ENCODE measurements at regions not wholly inside any gene's neighbourhood (a gene's known extent, or its start where the extent isn't known, plus 50 kb on each side); places are given as distances from the start of the nearest gene placed in this dataset.

DNA sequence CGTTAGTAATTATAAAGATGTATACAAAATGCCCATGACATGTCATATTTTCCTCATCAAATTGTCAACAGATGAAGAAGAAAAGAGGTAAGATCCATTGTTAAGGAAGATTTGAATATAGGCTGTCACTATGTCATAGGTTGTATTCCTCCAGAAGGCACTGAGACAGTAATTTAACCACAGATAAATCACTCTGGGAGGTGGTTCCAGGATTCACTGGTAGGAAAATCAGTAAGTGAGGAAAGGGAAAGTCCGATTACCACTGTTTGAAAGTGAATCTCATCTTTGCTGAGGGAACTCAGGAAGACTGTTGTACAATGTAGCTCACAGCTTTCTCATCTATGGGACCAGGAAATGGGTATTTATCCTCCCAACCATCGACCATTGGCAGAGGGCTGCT is 152.8 kb upstream of the TMEFF2 start:
- Histone ChIP-seq H3K27ac (no peak overlapping the region), H3K4me1 (replicated peaks in 1 of 2) (no peaks in the 10 kb centered on the region), H3K4me3 (no peak overlapping the region)
- 10 to 100% (median 90%) methylated on average over 1 to 3 of the region's 3 CpGs; no CpG with 5 or more reads in 1 of the 10 experiments for whole genome bisulfite sequencing, 10 experiments
- no peak for ATAC-seq (replicated peaks in 6 of 8)
- in situ Hi-C loops (cut with MboI; ENCODE audit: low pct_unique_long_range_greater_than_20kb in 2 of 9, low sequenced_read_pairs in 9 of 9, unreplicated experiment in 9 of 9): no loop called here

DNA sequence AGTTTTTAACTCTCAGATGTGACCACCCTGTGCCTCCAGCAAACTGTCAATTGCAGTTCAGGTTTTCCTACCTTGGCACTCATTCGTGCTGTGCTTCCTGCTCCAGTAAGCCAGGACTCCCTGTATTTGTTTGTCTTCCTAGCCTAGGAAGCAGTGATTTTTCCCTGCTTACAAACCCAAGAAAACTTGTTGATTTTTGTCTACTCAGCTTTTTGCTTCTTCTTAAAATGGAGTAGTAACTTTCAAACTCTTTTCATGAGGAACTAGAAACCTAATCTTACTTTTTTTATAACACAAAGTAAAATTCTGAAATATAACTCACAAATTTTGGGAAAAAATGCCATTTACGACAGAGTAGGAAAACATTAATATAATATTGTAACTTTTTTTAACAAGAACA is 150.6 kb upstream of the TMEFF2 start:
- Histone ChIP-seq H3K4me3 (no peak overlapping the region), H3K4me1 (replicated peaks in 1 of 2) (no peaks in the 10 kb centered on the region), H3K27ac (no peak overlapping the region)
- in situ Hi-C loops (cut with MboI; ENCODE audit: low pct_unique_long_range_greater_than_20kb in 2 of 9, low sequenced_read_pairs in 9 of 9, unreplicated experiment in 9 of 9): no loop called here
- 14 to 100% (median 82%) methylated on average over 1 to 2 of the region's 2 CpGs for WGBS, 10 experiments
- ATAC-seq (replicated peaks in 6 of 8): no peak

DNA sequence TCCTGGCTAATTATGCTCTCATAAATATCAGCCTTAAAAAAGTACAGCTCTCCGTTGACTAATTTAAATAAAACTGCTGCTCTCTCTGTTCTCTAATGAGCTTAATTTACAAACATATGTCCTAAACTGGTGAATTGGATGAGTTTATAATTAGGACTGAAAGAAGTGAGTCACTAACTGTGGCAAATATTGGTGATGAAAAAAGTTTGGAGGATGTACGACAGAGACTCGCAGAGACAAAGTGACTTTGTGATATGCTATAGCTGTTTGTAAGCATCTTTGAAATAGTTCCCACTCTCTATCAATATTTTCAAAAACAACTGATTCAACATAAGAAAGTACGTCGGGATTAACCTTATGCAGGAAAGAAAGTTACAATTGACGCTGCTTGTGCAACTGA is 138.9 kb upstream of the TMEFF2 start:
- in situ Hi-C loops (cut with MboI; ENCODE audit: low pct_unique_long_range_greater_than_20kb in 2 of 9, low sequenced_read_pairs in 9 of 9, unreplicated experiment in 9 of 9): no loop called here
- 27 to 93% (median 85%) methylated on average over 3 to 6 of the region's 6 CpGs; no CpG with 5 or more reads in 2 of the 10 experiments for WGBS, 10 experiments
- no peak overlapping the region for H3K27ac ChIP-seq

GRCh38 chr2:192328297-192328696 is 133.6 kb upstream of the TMEFF2 start:
- no peak for ATAC-seq (replicated peaks in 6 of 8)
- H3K4me1 ChIP-seq (replicated peaks in 1 of 2): no peaks in the 10 kb centered on the region
- no peak overlapping the region for H3K4me3 ChIP-seq
- no peak overlapping the region for H3K27ac ChIP-seq
- in situ Hi-C loops (cut with MboI; ENCODE audit: low pct_unique_long_range_greater_than_20kb in 2 of 9, low sequenced_read_pairs in 9 of 9, unreplicated experiment in 9 of 9): no loop called here
- 14 to 100% (median 80%) methylated on average over 2 to 3 of the region's 3 CpGs for WGBS, 10 experiments

More for the DNA sequence above, 138.9 kb upstream of the TMEFF2 start:
- Histone ChIP-seq H3K4me3 (no peak overlapping the region), H3K4me1 (replicated peaks in 1 of 2) (no peaks in the 10 kb centered on the region)
- ATAC-seq (replicated peaks in 6 of 8): no peak

DNA sequence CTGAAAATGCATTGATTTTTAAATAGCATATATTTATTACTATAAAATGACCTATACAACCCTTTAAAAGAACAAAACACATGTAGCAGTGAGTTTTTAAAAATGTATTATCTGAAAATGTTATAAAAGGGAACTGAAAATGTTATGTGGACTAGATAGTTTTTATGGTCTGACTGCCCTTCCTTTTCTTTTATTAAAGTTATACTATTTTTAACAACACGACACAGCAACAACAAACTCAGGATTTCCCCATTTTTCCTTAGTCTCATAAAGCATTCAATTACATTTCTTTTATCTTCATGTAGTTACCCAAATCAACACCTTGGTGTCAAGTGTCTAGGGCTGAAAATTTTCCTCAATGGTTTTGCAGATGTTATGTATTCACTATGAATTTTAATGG is 132.8 kb upstream of the TMEFF2 start:
- no peaks in the 10 kb centered on the region for H3K4me1 ChIP-seq (replicated peaks in 1 of 2)
- in situ Hi-C loops (cut with MboI; ENCODE audit: low pct_unique_long_range_greater_than_20kb in 2 of 9, low sequenced_read_pairs in 9 of 9, unreplicated experiment in 9 of 9): no loop called here
- no peak for ATAC-seq (replicated peaks in 6 of 8)
- no peak overlapping the region for H3K4me3 ChIP-seq
- no peak overlapping the region for H3K27ac ChIP-seq
- 0 to 100% (median 75%) methylated on average over 1 of the region's 1 CpG for WGBS, 10 experiments

- no peak overlapping the region for H3K27ac ChIP-seq
- no peaks in the 10 kb centered on the region for H3K4me1 ChIP-seq (replicated peaks in 1 of 2)
- no peak overlapping the region for H3K4me3 ChIP-seq
- no peak for ATAC-seq (replicated peaks in 6 of 8)
- 20 to 100% (median 100%) methylated on average over 1 to 2 of the region's 3 CpGs; no CpG with 5 or more reads in 5 of the 10 experiments for WGBS, 10 experiments
- in situ Hi-C loops (cut with MboI; ENCODE audit: low pct_unique_long_range_greater_than_20kb in 2 of 9, low sequenced_read_pairs in 9 of 9, unreplicated experiment in 9 of 9): no loop called here
Measured at GRCh38 chr2:192315543-192315942, 120.8 kb upstream of the TMEFF2 start.

DNA sequence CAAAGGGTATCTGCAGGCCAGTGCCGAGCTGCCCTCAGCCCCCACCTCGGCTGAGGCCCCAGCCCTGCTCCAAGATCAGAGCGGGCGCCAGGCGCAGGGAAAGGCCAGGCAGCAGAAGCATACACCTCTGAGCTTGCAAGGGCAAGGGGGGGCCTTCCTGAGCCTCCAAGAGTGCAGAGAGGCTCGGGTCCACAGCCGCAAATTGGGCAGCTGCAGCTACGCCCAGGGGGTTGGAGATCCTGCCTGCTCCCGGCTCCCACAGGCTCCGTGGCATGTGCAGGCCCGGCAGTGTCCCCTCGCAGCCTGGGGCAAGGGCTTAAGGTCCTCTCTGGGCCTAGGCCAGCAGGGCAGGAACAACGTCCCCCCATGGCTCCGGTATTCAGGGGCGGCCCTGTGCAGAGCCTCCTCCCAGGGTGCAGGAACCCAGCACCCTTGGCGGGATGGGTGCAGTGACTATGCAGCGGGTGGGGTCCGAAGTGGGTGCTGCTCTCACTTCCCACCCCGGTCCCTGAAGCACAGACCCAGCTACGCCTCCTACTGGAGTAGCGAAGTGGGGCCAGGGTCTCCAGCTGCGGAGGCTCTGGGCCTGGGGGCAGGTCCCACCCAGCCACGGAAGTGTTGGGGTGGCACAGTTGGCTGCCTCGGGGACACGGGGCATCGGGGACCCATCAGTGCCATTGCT is 120.2 kb upstream of the TMEFF2 start:
- WGBS, 10 experiments: 25 to 100% (median 80%) methylated on average over 1 to 4 of the region's 26 CpGs; no CpG with 5 or more reads in 5 of the 10 experiments
- H3K4me3 ChIP-seq: no peak overlapping the region
- in situ Hi-C loops (cut with MboI; ENCODE audit: low pct_unique_long_range_greater_than_20kb in 2 of 9, low sequenced_read_pairs in 9 of 9, unreplicated experiment in 9 of 9): no loop called here
- ATAC-seq (replicated peaks in 6 of 8): no peak
- no peak overlapping the region for H3K27ac ChIP-seq
- H3K4me1 ChIP-seq (replicated peaks in 1 of 2): no peaks in the 10 kb centered on the region

DNA sequence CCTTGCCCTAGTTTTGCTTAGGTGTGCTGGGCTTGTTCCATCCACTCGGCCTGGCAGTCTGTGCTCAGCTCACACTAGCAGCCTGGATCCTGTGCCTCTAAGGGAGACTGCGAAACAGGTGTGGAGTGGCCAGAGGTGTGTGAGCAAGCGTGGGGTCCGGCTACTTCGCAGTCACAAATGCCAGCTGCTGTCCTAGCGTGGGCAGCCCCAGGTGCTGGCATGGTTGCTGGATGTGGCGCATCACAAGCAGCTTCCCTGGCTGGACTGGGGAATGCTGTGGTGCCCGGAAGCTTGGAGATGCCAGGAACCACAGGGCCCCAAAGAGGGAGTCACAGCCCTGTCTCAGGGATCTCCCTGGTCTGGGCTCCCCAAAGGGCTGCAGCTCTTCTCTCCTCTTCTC is 119.0 kb upstream of the TMEFF2 start:
- 93 to 97% methylated on average over 3 to 6 of the region's 8 CpGs; no CpG with 5 or more reads in 8 of the 10 experiments for WGBS, 10 experiments
- no peak for ATAC-seq (replicated peaks in 6 of 8)
- in situ Hi-C loops (cut with MboI; ENCODE audit: low pct_unique_long_range_greater_than_20kb in 2 of 9, low sequenced_read_pairs in 9 of 9, unreplicated experiment in 9 of 9): no loop called here

DNA sequence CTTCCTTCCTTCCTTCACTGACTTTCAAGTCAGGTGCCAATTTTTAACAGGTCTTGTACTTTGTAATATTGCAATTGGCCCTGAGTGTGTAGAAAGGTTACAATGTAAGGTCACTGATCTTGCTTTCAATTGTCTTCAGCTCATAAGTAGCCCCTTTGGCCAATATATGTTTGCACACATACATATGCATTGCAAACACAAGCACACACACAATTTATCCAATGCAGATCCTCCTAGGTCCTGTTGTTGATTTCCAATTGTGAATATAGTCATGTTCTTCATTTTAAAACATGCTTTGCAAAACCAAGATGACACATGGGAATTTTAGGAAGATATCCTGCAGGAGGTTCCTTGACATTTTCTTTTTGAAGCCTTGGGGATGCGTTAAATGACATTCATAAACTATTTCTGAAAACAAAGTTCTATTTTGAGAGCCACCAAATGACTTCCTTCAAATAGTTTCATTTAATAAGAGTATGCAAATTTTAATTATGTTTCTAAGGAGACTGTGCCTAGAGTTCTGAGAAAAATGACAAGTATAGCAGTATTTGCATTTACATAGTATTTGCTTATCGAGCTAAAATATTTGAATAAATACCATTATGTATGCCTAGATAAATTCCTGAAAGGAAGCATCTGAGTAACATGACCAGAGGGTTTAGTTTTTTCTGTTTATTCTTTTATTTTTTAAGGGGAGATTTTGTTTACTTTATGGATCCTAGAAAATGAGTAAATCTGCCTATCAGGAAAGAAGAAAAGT is 117.1 kb upstream of the TMEFF2 start:
- Histone ChIP-seq H3K4me1 (replicated peaks in 1 of 2) (no peaks in the 10 kb centered on the region), H3K27ac (no peak overlapping the region), H3K4me3 (no peak overlapping the region)
- WGBS, 10 experiments: 0 to 100% (median 94%) methylated on average over 1 to 2 of the region's 2 CpGs; no CpG with 5 or more reads in 1 of the 10 experiments
- in situ Hi-C loops (cut with MboI; ENCODE audit: low pct_unique_long_range_greater_than_20kb in 2 of 9, low sequenced_read_pairs in 9 of 9, unreplicated experiment in 9 of 9): no loop called here
- ATAC-seq (replicated peaks in 6 of 8): peak in 3 of 8 experiments; percentile 78 to 93 (median 88)

More for the DNA sequence above, 119.0 kb upstream of the TMEFF2 start:
- no peak overlapping the region for H3K4me3 ChIP-seq
- no peak overlapping the region for H3K27ac ChIP-seq
- H3K4me1 ChIP-seq (replicated peaks in 1 of 2): no peaks in the 10 kb centered on the region

DNA sequence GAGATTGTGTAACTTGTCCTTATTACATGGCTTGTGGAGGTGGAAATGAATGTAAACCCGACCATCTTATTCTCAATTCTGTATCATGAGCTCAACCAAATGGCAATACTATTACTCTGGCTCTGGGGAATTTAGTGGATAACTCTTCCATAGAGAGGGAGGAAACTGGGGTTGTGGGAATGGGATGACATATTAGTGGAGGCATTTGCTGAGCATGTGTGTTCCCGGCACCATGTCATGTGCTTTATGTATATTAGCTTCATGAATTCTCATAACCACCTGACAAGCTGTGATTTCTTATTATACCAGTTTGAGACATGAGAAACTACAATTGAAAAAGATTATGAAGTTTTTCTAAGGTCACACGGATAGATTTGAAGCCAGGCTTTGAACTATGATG is 112.8 kb upstream of the TMEFF2 start:
- H3K27ac ChIP-seq: no peak overlapping the region
- in situ Hi-C loops (cut with MboI; ENCODE audit: low pct_unique_long_range_greater_than_20kb in 2 of 9, low sequenced_read_pairs in 9 of 9, unreplicated experiment in 9 of 9): no loop called here
- no peak overlapping the region for H3K4me3 ChIP-seq
- H3K4me1 ChIP-seq (replicated peaks in 1 of 2): no peaks in the 10 kb centered on the region
- peak in 2 of 8 experiments; percentile 41 to 45 for ATAC-seq (replicated peaks in 6 of 8)
- 0 to 100% (median 78%) methylated on average over 1 to 3 of the region's 3 CpGs for WGBS, 10 experiments

DNA sequence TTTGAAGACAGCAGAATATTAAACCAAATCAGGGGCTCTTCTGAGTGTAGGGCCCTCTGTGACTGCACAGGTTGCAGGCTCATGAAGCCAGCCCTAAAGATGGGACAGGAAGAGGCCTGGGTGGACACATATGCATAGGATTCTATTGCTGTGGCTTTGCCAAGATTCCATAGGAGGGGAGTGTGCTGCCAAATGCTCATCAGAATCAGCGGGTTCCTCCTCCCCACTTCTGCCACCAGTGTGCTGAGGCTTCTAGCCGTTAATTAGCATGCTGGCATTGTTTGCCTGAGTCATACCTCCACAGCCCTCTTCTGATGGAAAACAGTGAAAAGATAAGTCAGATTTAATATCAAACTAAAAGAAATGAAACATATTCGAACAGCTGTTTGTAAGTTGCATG is 103.9 kb upstream of the TMEFF2 start:
- WGBS, 10 experiments: 10 to 100% (median 63%) methylated on average over 1 to 3 of the region's 3 CpGs; no CpG with 5 or more reads in 3 of the 10 experiments
- H3K27ac ChIP-seq: no peak overlapping the region
- ATAC-seq (replicated peaks in 6 of 8): peak in 5 of 8 experiments; percentile 28 to 97 (median 64)
- no peak overlapping the region for H3K4me3 ChIP-seq
- peaks cover 0 to 2% of the 10 kb centered on the region in 2 donors for H3K4me1 ChIP-seq (replicated peaks in 1 of 2)
- in situ Hi-C loops (cut with MboI; ENCODE audit: low pct_unique_long_range_greater_than_20kb in 2 of 9, low sequenced_read_pairs in 9 of 9, unreplicated experiment in 9 of 9): loop anchor here in 1 of 9 experiments (25.0 kb wide), 2 partner anchors 486 to 736 kb away; no protein-coding TSS in a partner anchor

- WGBS, 10 experiments: 44 to 100% (median 100%) methylated on average over 1 to 2 of the region's 2 CpGs; no CpG with 5 or more reads in 3 of the 10 experiments
- no peak for ATAC-seq (replicated peaks in 6 of 8)
- in situ Hi-C loops (cut with MboI; ENCODE audit: low pct_unique_long_range_greater_than_20kb in 2 of 9, low sequenced_read_pairs in 9 of 9, unreplicated experiment in 9 of 9): loop anchor here in 1 of 9 experiments (25.0 kb wide), 2 partner anchors 480 to 730 kb away; no protein-coding TSS in a partner anchor
Measured at GRCh38 chr2:192292478-192292877, 97.7 kb upstream of the TMEFF2 start.

GRCh38 chr2:192288295-192288694 is 93.6 kb upstream of the TMEFF2 start:
- no peak overlapping the region for H3K27ac ChIP-seq

More at GRCh38 chr2:192292478-192292877, 97.7 kb upstream of the TMEFF2 start:
- no peak overlapping the region for H3K4me3 ChIP-seq
- no peak overlapping the region for H3K27ac ChIP-seq
- peaks cover 3 to 20% of the 10 kb centered on the region in 2 donors for H3K4me1 ChIP-seq (replicated peaks in 1 of 2)

More at GRCh38 chr2:192288295-192288694, 93.6 kb upstream of the TMEFF2 start:
- in situ Hi-C loops (cut with MboI; ENCODE audit: low pct_unique_long_range_greater_than_20kb in 2 of 9, low sequenced_read_pairs in 9 of 9, unreplicated experiment in 9 of 9): loop anchor here in 1 of 9 experiments (25.0 kb wide), 2 partner anchors 476 to 726 kb away; no protein-coding TSS in a partner anchor
- peak in 2 of 8 experiments; percentile 32 to 65 for ATAC-seq (replicated peaks in 6 of 8)
- WGBS, 10 experiments: 0 to 22% (median 14%) methylated on average over 1 to 2 of the region's 2 CpGs; no CpG with 5 or more reads in 1 of the 10 experiments
- Histone ChIP-seq H3K4me1 (replicated peaks in 1 of 2) (peaks cover 3 to 21% of the 10 kb centered on the region in 2 donors), H3K4me3 (no peak overlapping the region)

Measured in motor neuron (in vitro differentiated cells).